ENCODE measurements at regions not wholly inside any gene's neighbourhood (a gene's known extent, or its start where the extent isn't known, plus 50 kb on each side); places are given as distances from the start of the nearest gene placed in this dataset.

- TF ChIP-seq POLR2AphosphoS5 (IDR thresholded peaks at IDR 0.05; ENCODE audit: low read depth, low read length), result no peak
- TF ChIP-seq POLR2A (IDR thresholded peaks at IDR 0.05; ENCODE audit: low read depth, low read length), result no peak
- TF ChIP-seq TAF1 (IDR thresholded peaks at IDR 0.05; ENCODE audit: low read depth, low read length), result no peak
- TF ChIP-seq SPI1 (IDR thresholded peaks at IDR 0.05; ENCODE audit: low read depth, low read length), result no peak
- no peak for TF ChIP-seq POU2F2 (IDR thresholded peaks at IDR 0.05; ENCODE audit: low read depth, low read length)
Observed at GRCh38 chr12:131391399-131391798, 319.5 kb upstream of the SFSWAP start.

All from GM12891 (cell line).